Ascending aorta (tissue), 2 donors: ENCODE measurements at regions not wholly inside any gene's neighbourhood (a gene's known extent, or its start where the extent isn't known, plus 50 kb on each side); places are given as distances from the start of the nearest gene placed in this dataset.
"Not testable (repeated sequence)": the region's sequence is repeated elsewhere in the genome, so short reads cannot be mapped to it uniquely, and the experiment has no call there.

Source experiments
- DNase-seq, 2 donors: peaks; one replicate each; pipeline ENCODE4 v3.0.0-alpha.2; 2019; ENCODE audit warnings: low spot score in 2 of 2
- H3K27ac ChIP-seq, 2 donors: fragments of 200-600 bp; sonication (generic); one replicate each; pipeline ENCODE4 v1.5.1; 2016 to 2017; ENCODE audit warnings: mild to moderate bottlenecking in 1 of 2
- H3K27me3 ChIP-seq: fragments of 200-600 bp; sonication (generic); one replicate; pipeline ENCODE4 v1.5.1; 2017
- H3K36me3 ChIP-seq, 2 donors: fragments of 200-600 bp; sonication (generic); one replicate each; pipeline ENCODE4 v1.5.1; 2016
- H3K4me1 ChIP-seq, 2 donors: fragments of 200-600 bp; sonication (generic); one replicate each; pipeline ENCODE4 v1.5.1; 2016 to 2017; ENCODE audit warnings: mild to moderate bottlenecking in 1 of 2
- H3K4me3 ChIP-seq, 2 donors: fragments of 200-600 bp; sonication (generic); one replicate each; pipeline ENCODE4 v1.5.1; 2016 to 2017; ENCODE audit warnings: mild to moderate bottlenecking in 1 of 2
- H3K9me3 ChIP-seq, 2 donors: fragments of 200-600 bp; sonication (generic); one replicate each; pipeline ENCODE4 v1.5.1; 2016
- CTCF ChIP-seq, 3 experiments: fragments of 200-600 bp in 2 of 3; fragments of 450-650 bp in 1 of 3; sonication (generic) in 2 of 3; IDR thresholded peaks; one replicate each; pipeline ENCODE4 v1.5.1; 2016 to 2019; ENCODE audit warnings: antibody characterized with exemption in 3 of 3, mild to moderate bottlenecking in 1 of 3, moderate library complexity in 1 of 3
- intact Hi-C: fragments of 100-400 bp; cut with DNase I; formaldehyde crosslinking; loops from one replicate; pipeline ENCODE4 v1.15.1; 2023

- no peak for DNase-seq
- H3K4me1 ChIP-seq, result no peaks in the 10 kb centered on the region
- intact Hi-C loops, result no loop called here
- TF ChIP-seq CTCF (IDR thresholded peaks at IDR 0.05), result no peak
- H3K27ac ChIP-seq, result no peak overlapping the region
- no peaks in the 10 kb centered on the region for H3K36me3 ChIP-seq
- H3K9me3 ChIP-seq, result no peaks in the 10 kb centered on the region
- no peak overlapping the region for H3K4me3 ChIP-seq
- H3K27me3 ChIP-seq, result no peaks in the 10 kb centered on the region
Measured at GRCh38 chr10:85408388-85408787, 958.2 kb downstream of the GRID1 start.

- DNase-seq, result not testable (repeated sequence)
Measured at GRCh38 chr10:85410586-85410985, 956.0 kb downstream of the GRID1 start.

GRCh38 chr10:85413570-85413969 lies 953.0 kb downstream of the GRID1 start:
- no peaks in the 10 kb centered on the region for H3K4me1 ChIP-seq
- intact Hi-C loops, result no loop called here
- no peaks in the 10 kb centered on the region for H3K36me3 ChIP-seq
- H3K4me3 ChIP-seq, result no peak overlapping the region
- H3K27ac ChIP-seq, result no peak overlapping the region
- no peaks in the 10 kb centered on the region for H3K9me3 ChIP-seq
- no peak for TF ChIP-seq CTCF (IDR thresholded peaks at IDR 0.05)
- no peak for DNase-seq
- no peaks in the 10 kb centered on the region for H3K27me3 ChIP-seq

More at GRCh38 chr10:85410586-85410985, 956.0 kb downstream of the GRID1 start:
- H3K4me1 ChIP-seq, H3K36me3 ChIP-seq, H3K9me3 ChIP-seq, H3K4me3 ChIP-seq, H3K27ac ChIP-seq, H3K27me3 ChIP-seq, intact Hi-C loops: not testable (repeated sequence)

DNA sequence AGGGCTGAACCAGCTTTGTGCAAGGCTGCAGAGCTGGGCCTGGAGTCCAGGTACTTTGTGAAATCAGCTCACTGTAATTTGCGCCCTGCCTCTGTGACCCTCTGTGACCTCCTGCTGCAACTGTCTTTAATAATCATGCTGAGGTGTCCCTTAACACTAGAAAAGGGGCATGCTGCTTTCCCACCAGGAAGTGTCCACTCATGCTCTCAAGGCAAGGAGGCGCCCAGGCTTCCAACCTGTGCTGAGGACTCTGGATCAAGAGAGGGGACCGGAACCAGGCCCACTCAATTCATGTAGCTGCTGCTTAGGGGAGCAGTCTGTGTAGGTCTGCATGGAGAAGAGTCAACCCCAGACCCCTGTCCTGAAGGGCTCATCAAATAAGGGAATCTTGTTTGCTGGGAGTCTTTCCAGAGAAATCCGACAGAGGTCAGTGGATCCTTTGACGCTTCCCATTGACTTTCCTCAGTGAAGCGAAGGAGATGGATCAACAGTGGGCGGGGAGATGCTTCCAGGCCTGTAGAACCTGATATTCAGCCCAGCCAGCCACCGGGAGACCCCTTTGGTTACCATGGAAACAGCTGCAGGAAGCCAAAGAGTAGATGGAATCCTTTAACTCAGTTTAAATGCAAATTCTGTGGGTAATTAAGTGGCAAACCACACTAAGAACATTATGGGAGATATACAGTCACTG lies 945.9 kb downstream of the GRID1 start:
- no peak overlapping the region for H3K4me3 ChIP-seq
- no peaks in the 10 kb centered on the region for H3K9me3 ChIP-seq
- H3K27ac ChIP-seq, result no peak overlapping the region
- DNase-seq, result no peak
- no peak for TF ChIP-seq CTCF (IDR thresholded peaks at IDR 0.05)
- H3K4me1 ChIP-seq, result no peaks in the 10 kb centered on the region
- no peaks in the 10 kb centered on the region for H3K27me3 ChIP-seq
- H3K36me3 ChIP-seq, result no peaks in the 10 kb centered on the region
- intact Hi-C loops, result no loop called here

GRCh38 chr10:85421421-85421820 lies 945.2 kb downstream of the GRID1 start:
- TF ChIP-seq CTCF (IDR thresholded peaks at IDR 0.05), result no peak
- Histone ChIP-seq H3K36me3 (no peaks in the 10 kb centered on the region), H3K4me3 (no peak overlapping the region), H3K4me1 (no peaks in the 10 kb centered on the region), H3K27me3 (no peaks in the 10 kb centered on the region), H3K9me3 (no peaks in the 10 kb centered on the region), H3K27ac (no peak overlapping the region)
- intact Hi-C loops, result no loop called here
- no peak for DNase-seq

DNA sequence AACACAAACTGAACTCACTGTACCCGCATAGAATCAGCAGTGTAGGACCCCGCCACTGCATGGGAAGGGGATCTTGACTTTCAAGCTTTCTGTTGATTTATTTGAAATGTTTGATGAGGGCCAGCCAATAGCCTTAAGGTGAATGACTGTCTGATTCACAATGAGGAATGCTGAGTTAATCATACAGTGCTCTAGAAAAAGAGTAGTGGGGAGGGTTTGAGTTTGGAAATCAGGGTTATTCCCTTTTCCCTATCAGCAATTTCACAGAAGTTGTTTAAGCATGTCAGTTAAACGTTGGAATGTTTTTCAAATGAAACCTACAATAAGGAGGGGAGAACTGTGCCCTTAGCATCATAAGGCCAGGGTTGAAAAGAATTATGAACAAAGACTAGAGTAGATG lies 937.5 kb downstream of the GRID1 start:
- intact Hi-C loops, result no loop called here
- DNase-seq, result no peak
- Histone ChIP-seq H3K4me3 (no peak overlapping the region), H3K27me3 (no peaks in the 10 kb centered on the region), H3K4me1 (no peaks in the 10 kb centered on the region), H3K9me3 (no peaks in the 10 kb centered on the region), H3K36me3 (no peaks in the 10 kb centered on the region), H3K27ac (no peak overlapping the region)
- TF ChIP-seq CTCF (IDR thresholded peaks at IDR 0.05), result no peak
